H1 (cell line): ENCODE measurements at regions not wholly inside any gene's neighbourhood (a gene's known extent, or its start where the extent isn't known, plus 50 kb on each side); places are given as distances from the start of the nearest gene placed in this dataset.
"Not testable (repeated sequence)": the region's sequence is repeated elsewhere in the genome, so short reads cannot be mapped to it uniquely, and the experiment has no call there.

Experiments used
- CTCF ChIA-PET: fragments of 300-600 bp; sonication (Branson Sonifier 250); formaldehyde crosslinking; loops from one replicate; lab custom pipeline; 2021; ENCODE audit not compliant: partially characterized antibody; lab: Charles Lee
- POLR2A ChIA-PET: fragments of 300-600 bp; sonication (Branson Sonifier 250); formaldehyde crosslinking; loops from one replicate; lab custom pipeline; 2021; ENCODE audit warnings: inconsistent platforms; ENCODE audit not compliant: partially characterized antibody; lab: Charles Lee
- DNase-seq, 2 experiments: peaks; one replicate each; pipeline versions ENCODE4 v3.0.0 to v3.0.0-alpha.2; 2010 to 2022; ENCODE audit warnings: low spot score in 2 of 2, low read depth in 1 of 2, mixed read lengths in 1 of 2
- FAIRE-seq: peaks from 2 replicates; lab custom pipeline; 2011; peaks lifted over from hg19 to GRCh38; lab: Jason Lieb, UNC
- H2AFZ ChIP-seq: 2 replicates; pipeline ENCODE4 v1.8.1; 2012; ENCODE audit warnings: low read length, inconsistent platforms
- H2AK5ac ChIP-seq: 2 replicates; pipeline ENCODE4 v1.6.1; 2013; ENCODE audit warnings: low read depth, low read length
- H2BK120ac ChIP-seq: replicated peaks from 2 replicates; pipeline ENCODE3; 2013; ENCODE audit warnings: low read depth, low read length, inconsistent platforms
- H2BK12ac ChIP-seq: 2 replicates; pipeline ENCODE4 v1.6.1; 2013; ENCODE audit warnings: low read depth, low read length
- H2BK15ac ChIP-seq: 2 replicates; pipeline ENCODE4 v1.6.1; 2013; ENCODE audit warnings: low read length
- H2BK20ac ChIP-seq: 2 replicates; pipeline ENCODE4 v1.6.1; 2013; ENCODE audit warnings: low read length
- H2BK5ac ChIP-seq: 2 replicates; pipeline ENCODE4 v1.6.1; 2013; ENCODE audit warnings: low read depth, low read length
- H3K14ac ChIP-seq: 2 replicates; pipeline ENCODE4 v1.6.1; 2013; ENCODE audit warnings: inconsistent platforms; ENCODE audit not compliant: insufficient read length
- H3K18ac ChIP-seq: 2 replicates; pipeline ENCODE4 v1.6.1; 2013; ENCODE audit warnings: low read length; ENCODE audit errors: extremely low read depth
- H3K23ac ChIP-seq: 2 replicates; pipeline ENCODE4 v1.6.1; 2013; ENCODE audit warnings: inconsistent platforms; ENCODE audit not compliant: insufficient read length
- H3K23me2 ChIP-seq: 2 replicates; pipeline ENCODE4 v1.6.1; 2013; ENCODE audit warnings: low read depth, low read length
- H3K27ac ChIP-seq: 2 replicates; pipeline ENCODE4 v1.6.1; 2011; ENCODE audit warnings: low read depth, low read length, inconsistent platforms
- H3K27me3 ChIP-seq, 4 experiments: replicated peaks in 1 of 4; 1 replicate in 1 of 4; 2 replicates in 3 of 4; pipeline versions ENCODE4 v1.6.1 to v1.8.1; 2011 to 2013; ENCODE audit warnings: low read length in 3 of 4, mild to moderate bottlenecking in 3 of 4, inconsistent platforms in 2 of 4, mixed read lengths in 2 of 4, moderate library complexity in 1 of 4; ENCODE audit not compliant: control insufficient read depth in 3 of 4, insufficient read depth in 3 of 4; ENCODE audit errors: extremely low read depth in 1 of 4
- H3K36me3 ChIP-seq, 4 experiments: 2 replicates each; pipeline versions ENCODE4 v1.6.1 to v1.8.1; 2011 to 2013; ENCODE audit warnings: mild to moderate bottlenecking in 4 of 4, low read length in 3 of 4, moderate library complexity in 2 of 4, control low read depth in 1 of 4, inconsistent platforms in 1 of 4; ENCODE audit not compliant: insufficient read depth in 4 of 4, control insufficient read depth in 2 of 4
- H3K4ac ChIP-seq: replicated peaks from 2 replicates; pipeline ENCODE3; 2013; ENCODE audit warnings: low read length, low read depth, mixed read lengths, inconsistent platforms; ENCODE audit not compliant: insufficient read length
- H3K4me1 ChIP-seq, 4 experiments: replicated peaks in 1 of 4; 1 replicate in 1 of 4; 2 replicates in 3 of 4; pipeline versions ENCODE4 v1.6.1 to v1.8.1; 2011 to 2013; ENCODE audit warnings: low read length in 3 of 4, inconsistent platforms in 2 of 4, mixed read lengths in 1 of 4; ENCODE audit not compliant: insufficient read depth in 4 of 4, control insufficient read depth in 3 of 4
- H3K4me2 ChIP-seq, 2 experiments: 2 replicates each; pipeline versions ENCODE4 v1.6.1 to v1.8.1; 2011 to 2013; ENCODE audit warnings: low read depth in 2 of 2, low read length in 2 of 2, control low read depth in 1 of 2, inconsistent platforms in 1 of 2, mild to moderate bottlenecking in 1 of 2; ENCODE audit not compliant: insufficient read depth in 1 of 2
- H3K4me3 ChIP-seq, 4 experiments: fragments of 200-600, 300-600 bp in 1 of 4; sonication (generic), shearing (Covaris generic), sonication (Bioruptor Twin) in 1 of 4; 2 replicates each; pipeline versions ENCODE4 v1.5.1 to v1.8.1; 2011 to 2016; ENCODE audit warnings: low read length in 4 of 4, low read depth in 3 of 4, control low read depth in 2 of 4, inconsistent platforms in 2 of 4, mild to moderate bottlenecking in 2 of 4, mixed read lengths in 1 of 4, moderate library complexity in 1 of 4; ENCODE audit not compliant: insufficient read depth in 2 of 4; ENCODE audit errors: extremely low read depth in 1 of 4
- H3K56ac ChIP-seq: replicated peaks from 2 replicates; pipeline ENCODE3; 2013; ENCODE audit warnings: low read depth, mild to moderate bottlenecking, mixed read lengths, low read length, inconsistent platforms; ENCODE audit not compliant: insufficient read length
- H3K79me1 ChIP-seq: 2 replicates; pipeline ENCODE4 v1.6.1; 2013; ENCODE audit warnings: low read depth, low read length, control low read depth
- H3K79me2 ChIP-seq, 2 experiments: 2 replicates each; pipeline versions ENCODE4 v1.6.1 to v1.8.1; 2012 to 2013; ENCODE audit warnings: low read length in 2 of 2, mild to moderate bottlenecking in 2 of 2, inconsistent platforms in 1 of 2; ENCODE audit not compliant: insufficient read depth in 2 of 2, control insufficient read depth in 1 of 2
- H3K9ac ChIP-seq, 4 experiments: replicated peaks in 1 of 4; 1 replicate in 1 of 4; 2 replicates in 3 of 4; pipeline versions ENCODE4 v1.6.1 to v1.8.1; 2011 to 2013; ENCODE audit warnings: low read depth in 3 of 4, low read length in 3 of 4, control low read depth in 2 of 4, mild to moderate bottlenecking in 2 of 4, moderate library complexity in 2 of 4, inconsistent platforms in 1 of 4; ENCODE audit errors: extremely low read depth in 1 of 4
- H3K9me3 ChIP-seq, 2 experiments: 2 replicates each; pipeline versions ENCODE4 v1.6.1 to v1.8.1; 2012 to 2013; ENCODE audit warnings: mild to moderate bottlenecking in 2 of 2, moderate library complexity in 2 of 2, control low read depth in 1 of 2, inconsistent platforms in 1 of 2, low read depth in 1 of 2, low read length in 1 of 2, mixed read lengths in 1 of 2; ENCODE audit not compliant: insufficient read depth in 2 of 2
- H4K20me1 ChIP-seq, 2 experiments: replicated peaks in 1 of 2; 2 replicates each; pipeline versions ENCODE3 to v1.8.1; 2011 to 2013; ENCODE audit warnings: inconsistent platforms in 2 of 2, low read length in 2 of 2, mild to moderate bottlenecking in 1 of 2; ENCODE audit not compliant: insufficient read depth in 2 of 2, control insufficient read depth in 1 of 2
- H4K5ac ChIP-seq: 2 replicates; pipeline ENCODE4 v1.6.1; 2013; ENCODE audit warnings: low read length, low read depth, mixed read lengths, inconsistent platforms; ENCODE audit not compliant: insufficient read length
- H4K8ac ChIP-seq: 2 replicates; pipeline ENCODE4 v1.8.0; 2013; ENCODE audit warnings: mild to moderate bottlenecking, moderate library complexity, low read length, inconsistent platforms; ENCODE audit not compliant: insufficient read depth; ENCODE audit errors: extremely low read depth
- H4K91ac ChIP-seq: replicated peaks from 2 replicates; pipeline ENCODE3; 2013; ENCODE audit warnings: low read length, mixed read lengths, inconsistent platforms; ENCODE audit not compliant: insufficient read length
- CEBPB ChIP-seq: IDR thresholded peaks from 2 replicates; pipeline ENCODE4 v1.6.1; 2012; ENCODE audit warnings: low read depth, low read length
- EP300 ChIP-seq, 2 experiments: IDR thresholded peaks; 1 replicate in 1 of 2; 2 replicates in 1 of 2; pipeline ENCODE4 v1.6.1; 2011 to 2012; ENCODE audit warnings: low read depth in 2 of 2, low read length in 2 of 2, mild to moderate bottlenecking in 2 of 2, borderline replicate concordance in 1 of 2, inconsistent platforms in 1 of 2, moderate library complexity in 1 of 2
- POU5F1 ChIP-seq: IDR thresholded peaks from 2 replicates; pipeline ENCODE4 v1.6.1; 2011; ENCODE audit warnings: low read depth, mild to moderate bottlenecking, low read length, moderate library complexity
- SP1 ChIP-seq: IDR thresholded peaks from 2 replicates; pipeline ENCODE4 v1.6.1; 2011; ENCODE audit warnings: low read depth, low read length
- TCF12 ChIP-seq: IDR thresholded peaks from 2 replicates; pipeline ENCODE4 v1.6.1; 2011; ENCODE audit warnings: low read depth, mild to moderate bottlenecking, low read length
- TEAD4 ChIP-seq: IDR thresholded peaks from 2 replicates; pipeline ENCODE4 v1.6.1; 2012; ENCODE audit warnings: low read depth, low read length, inconsistent platforms, mixed read lengths
- WGBS, 2 experiments: shearing (Covaris generic) in 1 of 2; methylation state at CpG; one replicate each; pipeline versions ENCODE4 v1.1.6 to v1.1.7; 2013 to 2015; ENCODE audit warnings: low lambda C conversion rate in 2 of 2, mixed read lengths in 2 of 2, inconsistent platforms in 1 of 2, low coverage in 1 of 2, missing lambda C conversion rate in 1 of 2; ENCODE audit not compliant: insufficient replicate concordance in 2 of 2, insufficient coverage in 1 of 2, insufficient read length in 1 of 2; ENCODE audit errors: extremely low coverage in 1 of 2, missing lambda C conversion rate in 1 of 2; 5-methylcytosine and 5-hydroxymethylcytosine counted together

GRCh38 chr4:134698831-134699230, 497.2 kb upstream of the PABPC4L start:
- not testable (repeated sequence) for H3K23ac ChIP-seq, DNase-seq
- 76% methylated on average over 4 of the region's 4 CpGs; no CpG with 5 or more reads in 1 of the 2 experiments for WGBS, 2 experiments

More at GRCh38 chr4:134698831-134699230, 497.2 kb upstream of the PABPC4L start:
- H2AFZ ChIP-seq, H3K9ac ChIP-seq, POLR2A ChIA-PET, H3K56ac ChIP-seq, H3K79me2 ChIP-seq, H2BK5ac ChIP-seq, H3K4me2 ChIP-seq, H3K23me2 ChIP-seq, H2AK5ac ChIP-seq, H3K4me1 ChIP-seq, H3K27ac ChIP-seq, FAIRE-seq, H2BK12ac ChIP-seq, H3K14ac ChIP-seq, CTCF ChIA-PET, H2BK20ac ChIP-seq, H4K91ac ChIP-seq, H3K27me3 ChIP-seq, H4K8ac ChIP-seq, H4K20me1 ChIP-seq, H3K4me3 ChIP-seq, H3K79me1 ChIP-seq, H2BK15ac ChIP-seq, H4K5ac ChIP-seq, H3K18ac ChIP-seq, H2BK120ac ChIP-seq, H3K4ac ChIP-seq: not testable (repeated sequence)
- TF ChIP-seq TEAD4 (0 out of 2 replicates have a peak, but pooled peaks have one; percentile 48), CEBPB (peak; percentile 44; the same call in 1 of the 2 replicates), TCF12 (0 out of 2 replicates have a peak, but pooled peaks have one; percentile 43), EP300 (IDR thresholded peaks at IDR 0.05; ENCODE audit: borderline replicate concordance in 1 of 2, low read depth in 2 of 2, low read length in 2 of 2) (peak; percentile 43 to 81; a peak in 2 of 3 replicates), POU5F1 (peak; percentile 40; the same call in 1 of the 2 replicates), SP1 (0 out of 2 replicates have a peak, but pooled peaks have one; percentile 50)
- H3K9me3 ChIP-seq = peaks cover 15 to 16% of the 10 kb centered on the region in 2 experiments
- peaks cover 0 to 18% (median 2%) of the 10 kb centered on the region in 4 experiments; a peak in 4 of 8 replicates for H3K36me3 ChIP-seq
